H1 (cell line): ENCODE measurements at regions not wholly inside any gene's neighbourhood (a gene's known extent, or its start where the extent isn't known, plus 50 kb on each side); places are given as distances from the start of the nearest gene placed in this dataset.

ENCODE experiments used
- EZH2 ChIP-seq: fragments of 200-600 bp; sonication (generic); IDR thresholded peaks from 2 replicates; pipeline ENCODE4 v1.7.1; 2012; ENCODE audit warnings: low read depth, mild to moderate bottlenecking, moderate library complexity, low read length, inconsistent platforms; ENCODE audit not compliant: severe bottlenecking
- HDAC6 ChIP-seq: IDR thresholded peaks from one replicate; pipeline ENCODE4 v1.7.1; 2012; ENCODE audit warnings: low read depth, mild to moderate bottlenecking, inconsistent platforms, low read length, moderate library complexity
- JUN ChIP-seq: IDR thresholded peaks from 2 replicates; pipeline ENCODE4 v1.6.1; 2011; ENCODE audit warnings: low read depth, mild to moderate bottlenecking, improper control_type of control experiment, low read length
- MAX ChIP-seq: IDR thresholded peaks from 2 replicates; pipeline ENCODE4 v1.6.1; 2012; ENCODE audit warnings: inconsistent platforms
- PHF8 ChIP-seq: fragments of 200-600 bp; sonication (generic); conservative IDR thresholded peaks from 2 replicates; pipeline ENCODE4 v1.7.1; 2012; ENCODE audit warnings: low read depth, mild to moderate bottlenecking, inconsistent platforms, low read length, moderate library complexity
- POLR2A ChIP-seq, 2 experiments: IDR thresholded peaks; 1 replicate in 1 of 2; 2 replicates in 1 of 2; pipeline ENCODE4 v1.6.1; 2011; ENCODE audit warnings: low read depth in 2 of 2, low read length in 2 of 2, mild to moderate bottlenecking in 2 of 2; ENCODE audit errors: control extremely low read depth in 1 of 2
- TCF12 ChIP-seq: IDR thresholded peaks from 2 replicates; pipeline ENCODE4 v1.6.1; 2011; ENCODE audit warnings: low read depth, mild to moderate bottlenecking, low read length
- YY1 ChIP-seq: IDR thresholded peaks from 2 replicates; pipeline ENCODE4 v1.6.1; 2011; ENCODE audit warnings: low read depth, mild to moderate bottlenecking, low read length
- ZNF274 ChIP-seq: IDR thresholded peaks from 2 replicates; pipeline ENCODE4 v1.7.0; 2012; ENCODE audit warnings: low read length, borderline replicate concordance; ENCODE audit errors: extremely low read depth
- TF ChIP-seq, protein P1 (sequence below), 3 experiments: IDR thresholded peaks; 1 replicate in 2 of 3; 2 replicates in 1 of 3; pipeline versions ENCODE4 v1.5.1 to v1.6.1; 2011; ENCODE audit warnings: low read length in 3 of 3, mild to moderate bottlenecking in 3 of 3, inconsistent platforms in 2 of 3, low read depth in 1 of 3, moderate library complexity in 1 of 3; ENCODE audit not compliant: insufficient read depth in 1 of 3; ENCODE audit errors: control extremely low read depth in 1 of 3

DNA sequence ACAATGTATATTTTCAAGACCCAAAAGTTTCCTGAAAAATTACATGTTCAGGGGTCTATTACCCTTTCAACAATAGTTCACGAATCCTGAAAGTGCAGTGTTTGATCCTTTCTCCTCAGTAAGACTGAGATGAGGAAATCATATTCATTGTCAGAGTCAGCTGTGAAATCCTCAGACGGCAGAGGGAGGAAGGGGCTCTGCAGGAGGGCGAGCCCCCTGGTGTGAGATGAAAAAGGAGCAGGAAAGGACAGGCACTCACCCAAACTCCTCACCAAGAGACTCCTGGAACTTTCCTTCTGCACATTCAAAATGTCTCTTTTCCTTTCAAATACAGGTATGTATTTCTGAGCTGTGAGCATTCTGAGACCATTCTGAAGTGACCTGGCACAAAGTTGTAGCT is 150.3 kb upstream of the HABP2 start:
- no peak for TF ChIP-seq EZH2
- no peak for TF ChIP-seq MAX
- no peak for TF ChIP-seq JUN
- TF ChIP-seq HDAC6: no peak
- TF ChIP-seq, protein P1, sequence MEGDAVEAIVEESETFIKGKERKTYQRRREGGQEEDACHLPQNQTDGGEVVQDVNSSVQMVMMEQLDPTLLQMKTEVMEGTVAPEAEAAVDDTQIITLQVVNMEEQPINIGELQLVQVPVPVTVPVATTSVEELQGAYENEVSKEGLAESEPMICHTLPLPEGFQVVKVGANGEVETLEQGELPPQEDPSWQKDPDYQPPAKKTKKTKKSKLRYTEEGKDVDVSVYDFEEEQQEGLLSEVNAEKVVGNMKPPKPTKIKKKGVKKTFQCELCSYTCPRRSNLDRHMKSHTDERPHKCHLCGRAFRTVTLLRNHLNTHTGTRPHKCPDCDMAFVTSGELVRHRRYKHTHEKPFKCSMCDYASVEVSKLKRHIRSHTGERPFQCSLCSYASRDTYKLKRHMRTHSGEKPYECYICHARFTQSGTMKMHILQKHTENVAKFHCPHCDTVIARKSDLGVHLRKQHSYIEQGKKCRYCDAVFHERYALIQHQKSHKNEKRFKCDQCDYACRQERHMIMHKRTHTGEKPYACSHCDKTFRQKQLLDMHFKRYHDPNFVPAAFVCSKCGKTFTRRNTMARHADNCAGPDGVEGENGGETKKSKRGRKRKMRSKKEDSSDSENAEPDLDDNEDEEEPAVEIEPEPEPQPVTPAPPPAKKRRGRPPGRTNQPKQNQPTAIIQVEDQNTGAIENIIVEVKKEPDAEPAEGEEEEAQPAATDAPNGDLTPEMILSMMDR (IDR thresholded peaks at IDR 0.05; ENCODE audit: control extremely low read depth in 1 of 3, insufficient read depth in 1 of 3, low read depth in 1 of 3, low read length in 3 of 3): no peak
- no peak for TF ChIP-seq YY1
- TF ChIP-seq ZNF274: no peak
- no peak for TF ChIP-seq POLR2A (IDR thresholded peaks at IDR 0.05; ENCODE audit: control extremely low read depth in 1 of 2, low read depth in 2 of 2, low read length in 2 of 2)
- TF ChIP-seq PHF8: no peak
- TF ChIP-seq TCF12: no peak
